ENCODE measurements at regions not wholly inside any gene's neighbourhood (a gene's known extent, or its start where the extent isn't known, plus 50 kb on each side); places are given as distances from the start of the nearest gene placed in this dataset.

DNA sequence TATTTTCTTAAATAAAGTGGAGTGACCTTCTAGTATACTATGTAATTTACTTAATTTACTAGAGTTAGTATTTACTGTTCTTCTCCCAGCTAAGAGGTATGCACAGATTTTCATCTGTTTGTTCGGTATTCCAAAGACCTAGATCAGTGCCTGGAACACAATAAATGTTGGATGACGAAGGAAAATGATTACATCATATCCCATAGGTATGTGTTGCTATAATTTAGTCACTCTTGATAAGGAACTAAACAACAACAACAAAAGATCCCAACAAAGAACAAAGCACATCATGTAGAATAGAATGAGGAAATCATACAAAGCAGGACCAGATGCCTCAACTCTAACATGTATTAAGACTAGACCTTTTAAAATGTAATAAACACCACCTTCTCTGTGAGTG is 89.6 kb upstream of the ADGRF1 start:
- ATAC-seq (ENCODE audit: poor library complexity) (no peak), DNase-seq (no peak)
- intact Hi-C loops (cut with DNase I): no loop called here

DNA sequence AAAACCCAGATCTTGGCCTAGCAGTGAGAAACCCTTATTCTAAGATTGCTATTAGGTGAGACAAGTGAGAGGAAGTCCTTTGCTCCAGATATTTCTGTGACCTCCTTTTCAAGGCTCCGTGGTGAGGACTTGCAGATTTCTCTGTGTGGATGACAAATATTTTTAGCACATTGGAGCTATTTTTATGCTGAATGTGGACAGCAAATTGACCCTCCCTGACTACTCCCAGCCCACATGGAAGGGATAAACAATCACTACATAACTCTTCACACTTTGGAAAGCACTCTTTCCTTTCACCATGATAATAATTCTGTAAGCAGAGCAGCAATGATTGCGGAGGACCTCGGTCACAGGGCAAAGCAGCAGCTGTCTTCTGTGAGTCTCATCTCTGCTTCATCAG is 88.0 kb upstream of the ADGRF1 start:
- DNase-seq (no peak), ATAC-seq (ENCODE audit: poor library complexity) (peak; percentile 44)
- intact Hi-C loops (cut with DNase I): no loop called here

DNA sequence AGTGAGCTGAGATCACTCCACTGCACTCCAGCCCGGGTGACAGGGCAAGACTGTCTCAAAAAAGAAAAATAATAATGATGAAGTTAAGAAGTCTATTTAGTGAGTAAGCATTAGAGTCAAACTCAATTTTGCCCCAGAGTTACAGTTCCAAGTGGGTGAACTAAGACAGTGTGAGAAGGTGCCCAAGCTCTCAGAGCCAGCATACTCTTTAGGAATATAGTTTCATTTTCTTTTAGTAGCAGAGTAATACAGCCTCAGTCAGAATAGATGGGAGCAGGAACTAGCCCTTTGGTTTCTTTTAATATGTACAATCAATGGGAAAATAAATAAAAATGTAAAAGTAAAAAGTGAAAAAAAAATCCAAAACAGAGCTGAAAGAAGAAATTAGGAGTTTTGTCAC is 87.0 kb upstream of the ADGRF1 start:
- intact Hi-C loops (cut with DNase I): no loop called here
- ATAC-seq (ENCODE audit: poor library complexity): no peak
- DNase-seq: no peak

DNA sequence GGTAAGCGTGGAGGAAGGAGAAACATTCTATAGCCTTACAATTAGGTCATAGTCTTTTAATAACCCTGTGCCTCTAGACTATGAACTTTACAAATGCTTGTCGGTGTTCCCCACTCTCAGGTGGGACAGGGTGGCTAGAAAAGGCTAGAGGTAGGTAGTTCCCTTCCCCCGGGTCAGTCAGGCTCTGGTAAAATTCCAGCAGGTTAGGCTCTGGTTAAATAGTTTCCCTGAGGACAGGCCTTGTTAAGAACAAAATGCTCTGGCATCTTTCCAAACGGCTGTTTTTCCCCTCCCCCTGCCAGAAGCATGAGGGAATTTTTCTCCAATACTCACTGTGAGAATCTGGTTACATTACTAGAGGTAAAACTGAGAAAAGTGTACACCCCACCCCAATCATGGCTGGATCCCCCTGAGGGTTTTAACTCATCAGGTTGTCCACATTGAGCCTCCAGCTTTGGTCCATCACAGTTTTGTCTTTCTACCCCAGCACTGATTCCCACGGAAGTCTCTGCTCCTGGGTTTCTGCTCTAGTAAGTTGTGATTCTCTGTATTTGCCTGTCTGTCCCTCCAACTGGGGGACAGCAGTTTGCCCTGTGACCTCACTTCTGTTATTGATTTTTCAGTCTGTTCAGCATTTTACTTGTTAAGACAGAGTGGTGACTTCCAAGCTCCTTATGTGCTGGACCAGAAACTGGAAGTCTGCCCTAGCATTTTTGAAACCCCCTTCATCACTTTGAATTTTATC is 84.7 kb upstream of the ADGRF1 start:
- intact Hi-C loops (cut with DNase I): no loop called here
- ATAC-seq (ENCODE audit: poor library complexity) (peak; percentile 62), DNase-seq (no peak)

DNA sequence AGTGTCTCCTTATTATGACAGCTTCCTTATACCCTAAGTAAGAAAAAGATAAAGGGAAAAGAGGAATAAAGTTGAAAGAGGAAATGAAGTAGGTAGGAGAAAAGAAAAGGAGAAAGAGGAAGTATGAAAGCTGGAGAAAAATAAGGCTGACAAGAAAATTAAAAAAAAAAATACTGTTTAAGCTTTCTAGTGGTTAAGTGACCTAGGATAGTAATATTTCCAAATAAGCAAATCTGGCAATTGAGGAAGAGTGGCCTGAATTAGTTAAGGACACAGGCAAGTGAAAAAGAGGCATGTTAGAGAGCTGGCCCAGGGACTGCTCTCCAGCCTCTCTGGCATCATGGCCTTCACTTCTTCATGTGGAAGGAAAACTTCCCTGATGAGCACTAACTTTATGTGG is 76.5 kb upstream of the ADGRF1 start:
- DNase-seq: no peak
- intact Hi-C loops (cut with DNase I): no loop called here
- ATAC-seq (ENCODE audit: poor library complexity): peak; percentile 29

DNA sequence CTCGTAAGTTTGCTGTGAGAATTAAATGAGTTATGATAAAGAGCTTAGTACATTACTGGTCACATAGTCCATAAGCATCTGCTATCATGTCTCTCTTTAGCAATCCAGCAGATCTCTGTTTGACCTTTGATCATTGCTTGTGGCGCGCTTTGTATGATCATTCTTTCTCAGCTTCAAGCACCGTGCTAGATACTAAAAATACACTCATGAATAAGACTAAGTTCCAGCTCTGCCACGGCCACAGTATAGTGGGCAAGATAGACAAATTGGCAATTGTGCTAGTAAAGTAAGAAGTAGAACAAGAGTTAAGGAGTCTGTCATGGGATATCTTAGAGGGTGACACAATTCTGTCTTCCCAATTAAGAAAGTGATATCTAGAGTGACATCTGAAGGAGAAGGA is 75.2 kb upstream of the ADGRF1 start:
- ATAC-seq (ENCODE audit: poor library complexity): peak; percentile 18
- intact Hi-C loops (cut with DNase I): no loop called here
- no peak for DNase-seq

DNA sequence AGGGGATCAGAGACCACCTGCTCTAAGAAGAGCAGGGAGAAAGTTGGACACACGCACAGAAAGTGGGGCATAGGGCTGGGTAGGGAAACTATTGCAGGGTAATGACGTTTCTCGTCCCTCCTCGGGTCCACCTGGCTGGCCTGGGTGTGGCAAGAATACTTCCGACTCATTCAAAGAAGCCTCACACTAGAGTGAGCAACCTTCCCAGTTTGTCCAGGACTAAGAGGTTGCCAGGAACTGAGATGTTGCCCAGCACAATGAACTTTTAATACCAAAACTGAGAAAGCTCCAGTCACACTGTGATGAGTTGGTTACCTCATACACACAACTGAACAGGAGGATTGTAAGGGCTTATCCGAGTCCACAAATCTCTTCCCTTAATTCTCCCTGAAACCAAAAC is 74.5 kb upstream of the ADGRF1 start:
- intact Hi-C loops (cut with DNase I): no loop called here
- DNase-seq (no peak), ATAC-seq (ENCODE audit: poor library complexity) (peak; percentile 32)

DNA sequence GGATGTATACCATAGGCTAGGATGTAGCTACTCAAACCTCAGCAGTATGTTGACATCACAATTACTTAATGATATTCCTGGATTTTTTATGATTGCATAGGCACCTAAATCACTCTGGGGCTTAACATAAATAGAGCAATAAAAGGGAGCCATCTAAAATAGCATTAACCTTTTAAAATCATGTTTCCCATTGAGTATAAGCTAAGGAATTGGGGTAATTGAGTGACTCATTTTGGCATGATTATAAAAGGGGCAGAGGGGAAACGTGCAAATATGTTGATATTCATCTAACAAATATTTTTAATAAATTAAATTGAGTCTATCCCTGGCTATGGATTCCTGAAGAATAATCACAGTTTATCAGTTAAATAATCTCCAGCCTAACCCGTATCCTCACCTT is 74.0 kb upstream of the ADGRF1 start:
- intact Hi-C loops (cut with DNase I): no loop called here
- ATAC-seq (ENCODE audit: poor library complexity): no peak
- DNase-seq: no peak

DNA sequence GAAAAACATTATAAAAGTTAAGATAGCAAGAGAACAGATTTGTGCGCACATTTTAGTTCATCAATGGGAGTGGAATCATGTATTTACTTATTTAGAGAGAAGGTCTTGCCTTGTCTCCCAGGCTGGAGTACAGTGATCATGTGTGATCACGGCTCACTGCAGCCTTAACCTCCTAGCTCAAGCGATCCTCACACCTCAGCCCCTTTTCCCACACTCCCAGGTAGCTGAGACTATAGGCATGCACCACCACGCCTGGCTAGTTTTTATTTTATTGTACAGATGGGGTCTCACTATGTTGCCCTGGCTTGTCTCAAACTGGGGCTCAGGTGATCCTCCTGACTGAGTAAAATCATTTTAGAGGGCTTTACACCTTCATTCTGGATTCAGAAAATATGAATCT is 72.3 kb upstream of the ADGRF1 start:
- intact Hi-C loops (cut with DNase I): no loop called here
- DNase-seq (no peak), ATAC-seq (ENCODE audit: poor library complexity) (no peak)

DNA sequence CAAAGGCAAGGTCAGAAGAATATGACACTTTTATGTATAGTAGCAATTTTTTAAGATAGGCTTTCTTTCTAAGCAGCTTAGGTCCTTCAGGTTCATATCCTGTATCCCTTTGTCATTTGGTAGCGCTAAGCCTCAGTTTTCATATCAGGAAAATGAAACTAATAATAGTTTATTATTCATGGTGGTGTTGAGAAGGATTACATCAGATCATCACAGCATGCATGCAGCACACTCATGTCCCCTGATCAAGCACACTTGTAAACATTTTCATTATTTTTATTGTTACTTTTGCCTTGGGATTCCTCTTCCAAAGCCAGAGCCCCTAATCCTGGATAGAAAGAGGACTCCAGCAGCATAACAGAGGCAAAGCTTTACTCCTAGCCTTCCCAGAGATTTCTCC is 70.2 kb upstream of the ADGRF1 start:
- DNase-seq (no peak), ATAC-seq (ENCODE audit: poor library complexity) (no peak)
- intact Hi-C loops (cut with DNase I): no loop called here

DNA sequence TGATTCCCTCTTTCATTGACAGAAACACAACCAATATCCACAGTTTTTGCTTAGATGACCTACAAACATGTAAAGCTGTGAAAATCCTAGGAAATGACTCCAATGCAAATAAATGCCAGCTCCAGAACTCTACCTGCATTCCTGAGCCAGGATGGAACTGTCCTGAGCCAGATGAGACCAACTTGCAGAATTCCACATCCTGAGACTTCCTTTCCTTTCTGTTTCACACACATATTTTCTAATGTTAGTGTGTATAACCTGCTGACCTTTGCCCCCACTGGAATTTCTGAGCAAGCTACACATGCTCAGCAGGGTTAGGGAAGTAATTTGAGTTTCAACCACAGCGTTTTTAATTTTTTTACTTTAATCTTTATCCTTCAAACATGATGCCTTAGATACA is 69.6 kb upstream of the ADGRF1 start:
- intact Hi-C loops (cut with DNase I): no loop called here
- no peak for DNase-seq
- no peak for ATAC-seq (ENCODE audit: poor library complexity)

DNA sequence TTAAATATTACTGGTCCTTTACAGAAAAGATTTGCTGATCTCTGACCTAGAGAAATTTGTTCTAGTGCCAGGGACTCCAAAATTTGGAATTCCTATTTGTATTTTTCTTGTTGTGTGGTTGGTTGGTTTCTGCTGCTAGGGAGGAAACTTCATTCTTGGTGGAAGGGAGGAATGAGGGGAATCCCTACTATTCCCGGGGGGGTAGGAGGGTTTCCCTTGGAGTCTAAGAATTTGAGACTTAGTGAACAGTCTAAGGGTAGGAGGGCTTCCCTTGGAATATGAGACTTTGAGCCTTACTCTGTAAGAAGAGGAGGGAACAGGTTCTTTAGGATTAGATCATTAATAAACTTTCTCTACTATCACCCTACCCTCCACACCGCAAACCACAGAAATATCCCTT is 67.1 kb upstream of the ADGRF1 start:
- intact Hi-C loops (cut with DNase I): no loop called here
- ATAC-seq (ENCODE audit: poor library complexity) (no peak), DNase-seq (no peak)

DNA sequence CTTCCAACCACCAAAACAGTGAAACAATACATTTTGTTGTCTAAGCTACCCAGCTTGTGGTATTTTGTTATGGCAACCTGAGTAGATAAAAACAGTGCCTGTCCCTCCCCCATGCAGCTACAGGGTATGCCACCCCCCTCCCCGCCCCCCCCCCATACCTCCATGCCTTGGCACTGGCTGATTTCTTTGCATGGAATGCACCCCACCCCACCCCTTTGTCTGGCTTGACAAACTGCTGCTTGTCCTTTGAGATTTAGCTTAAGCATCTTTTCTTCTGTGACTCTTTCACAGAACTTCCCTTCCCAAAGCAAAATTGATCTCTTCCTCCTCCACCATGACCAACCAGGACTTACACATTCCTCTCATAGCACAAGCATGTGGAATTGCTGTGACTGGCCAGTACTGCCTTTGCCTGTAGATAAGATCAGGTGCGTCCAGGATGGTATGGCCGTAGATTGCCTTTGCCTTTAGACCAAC is 64.6 kb upstream of the ADGRF1 start:
- ATAC-seq (ENCODE audit: poor library complexity) (no peak), DNase-seq (no peak)
- intact Hi-C loops (cut with DNase I): no loop called here

DNA sequence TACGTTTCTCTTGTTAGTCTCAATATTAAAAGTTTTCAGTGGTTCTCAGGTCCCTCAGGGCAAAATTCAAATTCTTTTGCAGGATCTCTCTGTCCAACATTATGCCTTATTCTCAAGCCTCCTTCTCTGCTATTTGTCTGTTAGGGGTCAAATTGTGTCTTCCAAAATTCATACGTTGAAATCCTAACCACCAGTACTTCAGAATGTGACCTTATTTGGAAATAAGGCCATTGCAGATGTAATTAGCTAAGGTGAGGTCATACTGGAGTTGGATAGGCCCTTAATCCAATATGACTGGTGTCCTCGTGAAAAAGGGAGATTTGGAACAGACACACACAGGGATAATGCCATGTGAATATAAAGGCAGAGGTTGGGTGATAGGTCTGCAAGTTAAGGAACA is 64.1 kb upstream of the ADGRF1 start:
- DNase-seq (no peak), ATAC-seq (ENCODE audit: poor library complexity) (no peak)
- intact Hi-C loops (cut with DNase I): no loop called here

DNA sequence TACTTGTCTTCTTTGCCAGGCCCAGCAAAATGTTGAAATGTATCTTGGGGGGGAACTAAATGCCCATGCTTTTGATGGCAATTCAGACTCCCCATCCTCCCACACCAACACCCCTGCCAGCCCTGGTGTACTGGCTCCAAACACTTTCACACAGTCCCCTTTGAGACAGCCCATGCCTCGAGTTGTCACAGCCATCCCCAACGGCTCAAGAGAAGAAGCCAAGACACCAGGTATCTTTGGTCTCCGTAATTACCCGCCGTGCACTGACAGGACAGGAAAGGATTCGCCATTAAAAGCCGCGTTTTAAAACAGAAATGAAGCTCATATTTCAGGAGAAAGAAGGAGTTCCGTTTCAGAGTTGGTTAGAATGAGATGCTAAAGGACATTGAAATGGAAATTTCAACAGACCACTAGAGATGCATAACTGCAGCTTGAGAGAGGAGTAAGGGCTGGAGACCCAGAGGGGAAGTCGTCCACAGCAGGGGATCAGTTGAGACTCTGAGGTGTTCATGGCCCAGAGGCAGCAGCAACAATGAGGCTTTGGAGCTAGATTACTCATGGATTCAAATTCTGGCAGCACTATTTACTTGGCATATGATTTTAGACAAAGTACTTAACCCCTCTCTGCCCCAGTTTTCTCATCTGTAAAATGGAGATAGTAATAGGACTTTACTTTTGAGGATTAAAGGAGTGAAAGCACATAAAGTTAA is 63.5 kb upstream of the ADGRF1 start:
- intact Hi-C loops (cut with DNase I): no loop called here
- DNase-seq: no peak
- no peak for ATAC-seq (ENCODE audit: poor library complexity)

DNA sequence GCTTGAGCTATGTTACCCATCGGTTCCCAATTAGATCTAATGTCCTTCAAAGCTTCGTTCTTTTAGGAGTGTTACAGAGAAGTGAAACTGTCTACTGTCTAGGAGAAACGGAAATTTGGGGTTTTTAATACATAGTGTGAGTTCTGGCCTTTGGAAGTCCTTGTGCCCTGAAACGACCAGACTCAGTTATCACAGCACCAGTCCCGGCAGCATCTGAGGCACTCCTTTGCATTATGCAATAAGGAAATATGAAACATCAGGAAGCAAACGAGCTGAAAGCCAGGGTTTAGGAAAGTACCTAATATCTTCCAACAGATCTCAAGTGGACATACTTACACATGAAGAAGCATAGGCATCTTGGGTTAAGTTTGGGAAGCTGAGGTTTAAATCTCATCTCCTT is 61.8 kb upstream of the ADGRF1 start:
- peak; percentile 79 for ATAC-seq (ENCODE audit: poor library complexity)
- DNase-seq: no peak
- intact Hi-C loops (cut with DNase I): no loop called here

DNA sequence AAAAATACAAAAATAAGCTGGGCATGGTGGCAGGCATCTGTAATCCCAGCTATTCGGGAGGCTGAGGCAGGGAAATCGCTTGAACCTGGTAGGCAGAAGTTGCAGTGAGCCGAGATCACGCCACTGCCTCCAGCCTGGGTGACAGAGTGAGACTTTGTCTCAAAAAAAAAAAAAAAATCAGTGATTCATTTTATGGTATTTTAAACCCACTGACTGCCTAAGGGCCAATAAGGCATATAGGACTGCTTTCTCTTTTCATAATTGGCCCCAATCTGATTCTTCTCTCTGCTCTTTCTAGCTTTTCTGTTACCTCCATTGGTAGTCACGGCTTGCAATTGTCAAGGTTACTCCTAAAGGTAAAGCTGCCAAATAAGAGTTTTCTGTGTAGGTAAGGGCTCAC is 60.2 kb upstream of the ADGRF1 start:
- intact Hi-C loops (cut with DNase I): no loop called here
- ATAC-seq (ENCODE audit: poor library complexity) (no peak), DNase-seq (no peak)

DNA sequence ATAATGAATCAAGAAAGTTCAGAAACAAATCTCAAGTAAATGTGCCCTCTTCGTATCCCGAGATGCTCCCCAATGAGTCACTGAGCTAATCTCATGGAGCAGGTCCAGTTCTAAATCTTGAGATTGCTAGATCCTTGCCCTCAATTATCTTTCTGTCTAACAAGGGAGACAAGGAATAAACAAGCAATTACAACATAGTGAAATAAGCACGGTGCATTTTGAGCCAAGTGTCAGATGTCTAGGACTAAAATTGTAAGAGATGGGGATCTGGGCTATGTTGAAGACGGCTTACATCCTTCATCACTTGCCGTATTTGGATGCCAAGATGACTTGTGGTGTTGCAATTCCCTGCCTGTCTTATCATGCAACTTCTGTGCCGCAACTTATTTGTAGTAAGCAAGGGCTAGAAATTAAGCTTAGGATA is 56.5 kb upstream of the ADGRF1 start:
- intact Hi-C loops (cut with DNase I): no loop called here
- ATAC-seq (ENCODE audit: poor library complexity) (peak; percentile 84), DNase-seq (no peak)

DNA sequence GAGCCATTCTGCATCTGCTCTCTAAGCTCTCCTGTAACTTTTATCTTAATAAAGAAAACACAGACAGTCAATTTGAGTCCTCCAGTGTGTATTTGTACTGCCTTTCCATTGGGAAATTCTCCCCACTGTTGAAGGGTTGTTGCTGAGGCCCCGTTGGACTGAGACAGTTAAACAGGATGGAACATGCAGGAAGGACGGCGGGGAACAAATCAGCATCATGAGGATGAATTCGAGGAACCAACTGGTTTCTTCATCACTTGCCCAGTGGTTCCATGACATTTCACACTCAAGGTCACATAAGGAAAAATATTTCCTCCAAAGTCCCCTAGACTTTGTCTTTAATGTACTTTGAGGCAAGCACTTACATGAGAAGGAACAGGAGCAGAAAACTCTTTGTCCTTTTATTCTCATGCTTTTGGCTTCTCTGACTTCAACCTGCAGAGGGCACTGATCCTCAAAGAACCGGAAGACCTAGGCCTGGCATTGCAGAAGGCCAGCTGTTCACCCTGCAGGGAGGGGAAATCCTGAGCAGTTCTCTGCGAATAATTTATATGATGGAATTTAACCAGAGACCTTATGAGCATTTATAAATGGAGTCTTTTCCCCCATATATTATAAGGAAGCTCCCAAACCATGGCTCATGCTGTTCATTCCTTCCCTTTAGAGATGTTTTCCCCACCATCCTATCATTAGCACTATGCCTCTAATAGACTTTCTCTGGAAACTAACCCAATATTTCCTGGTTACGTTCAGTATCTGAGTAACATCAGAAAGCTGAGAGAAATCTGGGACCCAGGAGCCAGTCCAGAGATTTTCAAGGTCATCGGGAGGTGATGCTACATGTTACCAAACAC is 55.2 kb upstream of the ADGRF1 start:
- DNase-seq: no peak
- intact Hi-C loops (cut with DNase I): loop anchor here (2.0 kb wide), 1 partner anchor 211 kb away; the partner anchor contains the start of gene TNFRSF21
- ATAC-seq (ENCODE audit: poor library complexity): peak; percentile 86
